Endothelial cell of umbilical vein (primary cell): ENCODE measurements at regions not wholly inside any gene's neighbourhood (a gene's known extent, or its start where the extent isn't known, plus 50 kb on each side); places are given as distances from the start of the nearest gene placed in this dataset.

Experiments used
- BruUV-seq: library from RNA; stranded (reverse); fragments of 400-500 nt; replicated peaks from 2 replicates; lab custom pipeline; 2021; lab: Mats Ljungman, UMichigan
- CTCF ChIA-PET: fragments of 300-600, 350-600 bp; sonication (Branson Sonifier 250); formaldehyde crosslinking; loops from one replicate; lab custom pipeline; 2021; ENCODE audit warnings: antibody characterized with exemption, inconsistent platforms; lab: Charles Lee
- POLR2A ChIA-PET: fragments of 300-600, 350-600 bp; sonication (Branson Sonifier 250); formaldehyde crosslinking; loops from one replicate; lab custom pipeline; 2021; ENCODE audit warnings: antibody characterized with exemption, inconsistent platforms; lab: Charles Lee
- DNase-seq: peaks from one replicate; pipeline ENCODE4 v3.0.0-alpha.2; 2011; ENCODE audit warnings: low read depth, low spot score
- FAIRE-seq: peaks from 2 replicates; lab custom pipeline; 2011; peaks lifted over from hg19 to GRCh38; lab: Jason Lieb, UNC
- H2AFZ ChIP-seq: 2 replicates; pipeline ENCODE4 v1.6.0; 2012; ENCODE audit warnings: low read depth, low read length, control low read depth, inconsistent platforms
- H3K27ac ChIP-seq: 2 replicates; pipeline ENCODE4 v1.5.1; 2011; ENCODE audit warnings: low read depth, mild to moderate bottlenecking, control low read depth, low read length, moderate library complexity; ENCODE audit not compliant: insufficient read depth
- H3K27me3 ChIP-seq, 2 experiments: 2 replicates each; pipeline versions ENCODE4 v1.6.0 to v1.6.1; 2011; ENCODE audit warnings: low read length in 2 of 2, mixed read lengths in 1 of 2; ENCODE audit not compliant: control insufficient read depth in 2 of 2, insufficient read depth in 2 of 2
- H3K36me3 ChIP-seq, 2 experiments: 2 replicates in 1 of 2; 3 replicates in 1 of 2; pipeline ENCODE4 v1.5.1; 2011; ENCODE audit warnings: low read length in 2 of 2, mild to moderate bottlenecking in 1 of 2, moderate library complexity in 1 of 2; ENCODE audit not compliant: control insufficient read depth in 2 of 2, insufficient read depth in 2 of 2; ENCODE audit errors: extremely low read depth in 1 of 2
- H3K4me1 ChIP-seq: 3 replicates; pipeline ENCODE4 v1.5.1; 2011; ENCODE audit warnings: mild to moderate bottlenecking, low read length; ENCODE audit not compliant: control insufficient read depth, insufficient read depth; ENCODE audit errors: extremely low read depth
- H3K4me2 ChIP-seq: 2 replicates; pipeline ENCODE4 v1.6.1; 2011; ENCODE audit warnings: low read length, control low read depth, mixed read lengths; ENCODE audit not compliant: insufficient read depth
- H3K4me3 ChIP-seq, 3 experiments: fragments of 200-600 bp in 1 of 3; sonication (generic), shearing (Covaris generic) in 1 of 3; replicated peaks in 1 of 3; 2 replicates each; pipeline ENCODE4 v1.5.1; 2011 to 2016; ENCODE audit warnings: control low read depth in 3 of 3, low read length in 3 of 3, mild to moderate bottlenecking in 2 of 3, inconsistent platforms in 1 of 3, low read depth in 1 of 3, moderate library complexity in 1 of 3; ENCODE audit not compliant: insufficient read depth in 1 of 3
- H3K79me2 ChIP-seq: 2 replicates; pipeline ENCODE4 v1.6.0; 2012; ENCODE audit warnings: low read length, inconsistent platforms; ENCODE audit not compliant: control insufficient read depth, insufficient read depth
- H3K9ac ChIP-seq: replicated peaks from 2 replicates; pipeline ENCODE3; 2011; ENCODE audit warnings: low read length, control low read depth; ENCODE audit not compliant: insufficient read depth; ENCODE audit errors: extremely low read depth
- H3K9me1 ChIP-seq: replicated peaks from 3 replicates; pipeline ENCODE4 v1.6.0; 2011; ENCODE audit warnings: mild to moderate bottlenecking, low read length; ENCODE audit not compliant: control insufficient read depth, insufficient read depth; ENCODE audit errors: extremely low read depth
- H3K9me3 ChIP-seq: replicated peaks from 2 replicates; pipeline ENCODE4 v1.5.1; 2012; ENCODE audit warnings: low read length, inconsistent platforms; ENCODE audit not compliant: control insufficient read depth, insufficient read depth
- H4K20me1 ChIP-seq: replicated peaks from 2 replicates; pipeline ENCODE3; 2011; ENCODE audit warnings: mild to moderate bottlenecking, low read length; ENCODE audit not compliant: control insufficient read depth, insufficient read depth; ENCODE audit errors: extremely low read depth
- EZH2 ChIP-seq: IDR thresholded peaks from 2 replicates; pipeline ENCODE4 v1.6.1; 2012; ENCODE audit warnings: borderline replicate concordance, low read depth, mild to moderate bottlenecking, moderate library complexity, low read length, inconsistent platforms; ENCODE audit not compliant: severe bottlenecking
- FOS ChIP-seq: IDR thresholded peaks from 2 replicates; pipeline ENCODE4 v1.6.1; 2011; ENCODE audit warnings: mild to moderate bottlenecking, low read length, moderate library complexity, borderline replicate concordance; ENCODE audit not compliant: insufficient read depth
- GATA2 ChIP-seq: IDR thresholded peaks from 2 replicates; pipeline ENCODE4 v1.7.0; 2011; ENCODE audit warnings: low read depth, mild to moderate bottlenecking, moderate library complexity, mixed read lengths, low read length; ENCODE audit not compliant: insufficient read length, insufficient read depth
- JUN ChIP-seq: IDR thresholded peaks from 2 replicates; pipeline ENCODE4 v1.6.1; 2011; ENCODE audit warnings: borderline replicate concordance, low read depth; ENCODE audit not compliant: insufficient read length, insufficient read depth
- MAX ChIP-seq: IDR thresholded peaks from 2 replicates; pipeline ENCODE4 v1.6.1; 2011; ENCODE audit not compliant: insufficient read depth, insufficient read length
- MYC ChIP-seq: IDR thresholded peaks from one replicate; pipeline ENCODE4 v1.6.1; 2011; ENCODE audit warnings: mild to moderate bottlenecking, low read depth, low read length
- POLR2A ChIP-seq: IDR thresholded peaks from 2 replicates; pipeline ENCODE4 v1.6.1; 2012; ENCODE audit warnings: low read depth, mild to moderate bottlenecking, control low read depth, low read length
- POLR2AphosphoS5 ChIP-seq: IDR thresholded peaks from 2 replicates; pipeline ENCODE4 v1.6.1; 2012; ENCODE audit warnings: low read depth, mild to moderate bottlenecking, control low read depth, low read length, moderate library complexity; ENCODE audit not compliant: insufficient read depth
- dilution Hi-C: fragments of 300-500 bp; cut with MboI; formaldehyde crosslinking; loops from one replicate; pipeline ENCODE4 v1.15.0; 2019; ENCODE audit warnings: low sequenced_read_pairs; ENCODE audit not compliant: extremely low pct_ligation_motif_present
- intact Hi-C: fragments of 100-400 bp; cut with micrococcal nuclease; formaldehyde crosslinking; loops from one replicate; pipeline ENCODE4 v1.10.0; 2022
- TF ChIP-seq, protein P1 (sequence below), 2 donors: IDR thresholded peaks; 1 replicate in 1 of 2; 2 replicates in 1 of 2; pipeline ENCODE4 v1.5.1; 2011; ENCODE audit warnings: low read length in 2 of 2, mild to moderate bottlenecking in 2 of 2, moderate library complexity in 2 of 2, control low read depth in 1 of 2, inconsistent platforms in 1 of 2, low read depth in 1 of 2; ENCODE audit not compliant: insufficient read depth in 1 of 2; ENCODE audit errors: extremely low read depth in 1 of 2

DNA sequence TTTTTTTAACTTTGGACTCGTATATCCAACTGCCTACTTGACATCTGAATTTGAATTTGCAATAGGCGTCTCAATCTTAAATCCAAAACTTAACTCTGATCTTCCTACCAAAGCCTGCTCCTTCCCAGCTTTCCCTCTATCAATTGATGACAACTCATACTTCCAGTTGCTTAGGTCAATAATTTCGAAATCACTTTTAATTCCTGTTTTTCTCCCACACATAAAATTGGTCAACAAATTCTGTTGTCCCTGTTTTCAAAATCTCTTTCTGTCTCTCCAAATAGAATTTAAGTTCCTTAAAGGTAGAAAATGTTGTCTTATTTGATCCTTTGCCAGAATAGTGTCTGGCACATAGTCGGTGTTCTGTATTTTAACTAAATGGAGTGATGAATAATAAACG, 332.4 kb downstream of the SATB1 start:
- H3K4me2 ChIP-seq = no peak overlapping the region
- FAIRE-seq (no peak), DNase-seq (no peak)
- no peak overlapping the region for H2AFZ ChIP-seq
- intact Hi-C loops = no loop called here
- no peak overlapping the region for H3K9ac ChIP-seq
- TF ChIP-seq POLR2AphosphoS5 = no peak
- TF ChIP-seq FOS = no peak
- no peak for TF ChIP-seq POLR2A
- no peak for TF ChIP-seq MYC
- TF ChIP-seq, protein P1, sequence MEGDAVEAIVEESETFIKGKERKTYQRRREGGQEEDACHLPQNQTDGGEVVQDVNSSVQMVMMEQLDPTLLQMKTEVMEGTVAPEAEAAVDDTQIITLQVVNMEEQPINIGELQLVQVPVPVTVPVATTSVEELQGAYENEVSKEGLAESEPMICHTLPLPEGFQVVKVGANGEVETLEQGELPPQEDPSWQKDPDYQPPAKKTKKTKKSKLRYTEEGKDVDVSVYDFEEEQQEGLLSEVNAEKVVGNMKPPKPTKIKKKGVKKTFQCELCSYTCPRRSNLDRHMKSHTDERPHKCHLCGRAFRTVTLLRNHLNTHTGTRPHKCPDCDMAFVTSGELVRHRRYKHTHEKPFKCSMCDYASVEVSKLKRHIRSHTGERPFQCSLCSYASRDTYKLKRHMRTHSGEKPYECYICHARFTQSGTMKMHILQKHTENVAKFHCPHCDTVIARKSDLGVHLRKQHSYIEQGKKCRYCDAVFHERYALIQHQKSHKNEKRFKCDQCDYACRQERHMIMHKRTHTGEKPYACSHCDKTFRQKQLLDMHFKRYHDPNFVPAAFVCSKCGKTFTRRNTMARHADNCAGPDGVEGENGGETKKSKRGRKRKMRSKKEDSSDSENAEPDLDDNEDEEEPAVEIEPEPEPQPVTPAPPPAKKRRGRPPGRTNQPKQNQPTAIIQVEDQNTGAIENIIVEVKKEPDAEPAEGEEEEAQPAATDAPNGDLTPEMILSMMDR (IDR thresholded peaks at IDR 0.05; ENCODE audit: extremely low read depth in 1 of 2, insufficient read depth in 1 of 2, low read depth in 1 of 2, low read length in 2 of 2) = no peak
- TF ChIP-seq MAX = no peak
- TF ChIP-seq JUN = no peak
- no peak for TF ChIP-seq EZH2
- TF ChIP-seq GATA2 = no peak
- dilution Hi-C loops = no loop called here
- ChIA-PET CTCF (no interaction called here), POLR2A (no interaction called here)
- no peaks in the 10 kb centered on the region for H4K20me1 ChIP-seq
- no peaks in the 10 kb centered on the region for H3K9me1 ChIP-seq
- BruUV-seq = no TSS peak
- peaks cover 4% of the 10 kb centered on the region for H3K9me3 ChIP-seq
- no peaks in the 10 kb centered on the region for H3K79me2 ChIP-seq
- H3K36me3 ChIP-seq = no peaks in the 10 kb centered on the region
- no peak overlapping the region for H3K4me3 ChIP-seq
- H3K4me1 ChIP-seq = no peaks in the 10 kb centered on the region
- H3K27ac ChIP-seq = no peak overlapping the region
- H3K27me3 ChIP-seq = no peaks in the 10 kb centered on the region
